B cell (primary cell): ENCODE measurements at regions not wholly inside any gene's neighbourhood (a gene's known extent, or its start where the extent isn't known, plus 50 kb on each side); places are given as distances from the start of the nearest gene placed in this dataset.

Source experiments
- ATAC-seq: fragments of 200-7000 bp; cut with Tn5 transposase; one replicate; pipeline ENCODE4 v1.10.0; 2021; ENCODE audit warnings: low read depth, mild to moderate bottlenecking, moderate number of reproducible peaks, moderate library complexity
- CTCF ChIA-PET: fragments of 350-600 bp; sonication (Branson Sonifier 250); formaldehyde crosslinking; loops from one replicate; lab custom pipeline; 2021; ENCODE audit warnings: antibody characterized with exemption, inconsistent platforms; lab: Charles Lee
- POLR2A ChIA-PET: fragments of 350-600 bp; sonication (Branson Sonifier 250); formaldehyde crosslinking; loops from one replicate; lab custom pipeline; 2021; ENCODE audit warnings: antibody characterized with exemption; lab: Charles Lee
- DNase-seq: peaks from one replicate; pipeline ENCODE4 v3.0.0; 2013
- H2AFZ ChIP-seq: 2 replicates; pipeline ENCODE4 v1.6.1; 2012; ENCODE audit warnings: mild to moderate bottlenecking, low read depth, low read length; ENCODE audit not compliant: insufficient read depth, poor library complexity, severe bottlenecking
- H3K27ac ChIP-seq, 2 donors: 1 replicate in 1 of 2; 2 replicates in 1 of 2; pipeline ENCODE4 v1.5.1; 2012 to 2013; ENCODE audit warnings: low read length in 2 of 2, mild to moderate bottlenecking in 2 of 2, moderate library complexity in 1 of 2
- H3K27me3 ChIP-seq, 4 experiments: fragments of 200-600 bp in 1 of 4; sonication (generic) in 1 of 4; replicated peaks in 1 of 4; 1 replicate in 2 of 4; 2 replicates in 2 of 4; pipeline versions ENCODE4 v1.6.1 to v1.7.0; 2013 to 2016; ENCODE audit warnings: low read length in 3 of 4, mild to moderate bottlenecking in 2 of 4, mixed read lengths in 1 of 4, moderate library complexity in 1 of 4; ENCODE audit not compliant: insufficient read depth in 4 of 4, control insufficient read depth in 3 of 4; ENCODE audit errors: control extremely low read depth in 1 of 4
- H3K36me3 ChIP-seq, 2 experiments: replicated peaks in 1 of 2; 1 replicate in 1 of 2; 2 replicates in 1 of 2; pipeline versions ENCODE4 v1.6.1 to v1.7.1; 2013; ENCODE audit warnings: low read length in 1 of 2; ENCODE audit not compliant: insufficient read depth in 2 of 2, control insufficient read depth in 1 of 2; ENCODE audit errors: control extremely low read depth in 1 of 2, extremely low read depth in 1 of 2
- H3K4me1 ChIP-seq, 2 donors: fragments of 200-600 bp in 1 of 2; sonication (generic) in 1 of 2; 1 replicate in 1 of 2; 2 replicates in 1 of 2; pipeline versions ENCODE4 v1.5.1 to v1.6.1; 2013 to 2017; ENCODE audit warnings: low read length in 2 of 2; ENCODE audit not compliant: control insufficient read depth in 2 of 2, insufficient read depth in 2 of 2
- H3K4me2 ChIP-seq: replicated peaks from 2 replicates; pipeline ENCODE3; 2012; ENCODE audit warnings: mild to moderate bottlenecking, low read depth, low read length; ENCODE audit not compliant: poor library complexity, severe bottlenecking
- H3K4me3 ChIP-seq, 5 experiments: fragments of 200-600 bp in 1 of 5; sonication (generic) in 1 of 5; 1 replicate in 3 of 5; 2 replicates in 2 of 5; pipeline versions ENCODE4 v1.5.1 to v1.7.0; 2011 to 2016; ENCODE audit warnings: low read length in 4 of 5, mild to moderate bottlenecking in 4 of 5, low read depth in 2 of 5, control low read depth in 1 of 5, moderate library complexity in 1 of 5; ENCODE audit not compliant: insufficient read depth in 1 of 5; ENCODE audit errors: control extremely low read depth in 1 of 5, extremely low read depth in 1 of 5
- H3K79me2 ChIP-seq: fragments of 200-600 bp; sonication (generic); one replicate; pipeline ENCODE4 v1.6.0; 2016; ENCODE audit warnings: low read length; ENCODE audit not compliant: control insufficient read depth, insufficient read depth
- H3K9ac ChIP-seq: fragments of 200-600 bp; sonication (generic); 2 replicates; pipeline ENCODE4 v1.6.1; 2017; ENCODE audit warnings: mild to moderate bottlenecking, low read length, moderate library complexity
- H3K9me3 ChIP-seq, 3 donors: one replicate each; pipeline versions ENCODE4 v1.6.1 to v1.7.1; 2013; ENCODE audit warnings: low read length in 2 of 3; ENCODE audit not compliant: control insufficient read depth in 2 of 3, insufficient read depth in 1 of 3; ENCODE audit errors: control extremely low read depth in 1 of 3
- H4K20me1 ChIP-seq: 2 replicates; pipeline ENCODE4 v1.6.0; 2012; ENCODE audit warnings: mild to moderate bottlenecking, low read length; ENCODE audit not compliant: insufficient read depth, control insufficient read depth, poor library complexity, severe bottlenecking
- H3K27ac Mint-ChIP-seq: one replicate; pipeline ENCODE4 v1.8.0; 2021; ENCODE audit warnings: mixed read lengths
- H3K27me3 Mint-ChIP-seq: one replicate; pipeline ENCODE4 v1.8.0; 2021; ENCODE audit warnings: mixed read lengths
- H3K4me1 Mint-ChIP-seq: one replicate; pipeline ENCODE4 v1.8.0; 2021; ENCODE audit warnings: mixed read lengths
- H3K4me3 Mint-ChIP-seq: one replicate; pipeline ENCODE4 v1.8.0; 2021; ENCODE audit warnings: mixed read lengths
- H3K9me3 Mint-ChIP-seq: one replicate; pipeline ENCODE4 v1.8.0; 2022; ENCODE audit warnings: mixed read lengths; ENCODE audit not compliant: insufficient read depth
- EZH2 ChIP-seq: IDR thresholded peaks from 2 replicates; pipeline ENCODE4 v1.6.1; 2012; ENCODE audit warnings: borderline replicate concordance, low read depth, mild to moderate bottlenecking, moderate library complexity, low read length; ENCODE audit not compliant: insufficient read depth, poor library complexity, severe bottlenecking
- WGBS: methylation state at CpG from one replicate; pipeline ENCODE4 v1.1.5; 2013; ENCODE audit warnings: missing lambda C conversion rate; ENCODE audit not compliant: insufficient coverage; 5-methylcytosine and 5-hydroxymethylcytosine counted together
- intact Hi-C: fragments of 100-400 bp; cut with micrococcal nuclease; formaldehyde crosslinking; loops from one replicate; pipeline ENCODE4 v1.10.0; 2022
- TF ChIP-seq, protein P1 (sequence below): fragments of 200-600 bp; IDR thresholded peaks from one replicate; pipeline ENCODE4 v1.8.0; 2022; ENCODE audit warnings: antibody characterized with exemption, mild to moderate bottlenecking

DNA sequence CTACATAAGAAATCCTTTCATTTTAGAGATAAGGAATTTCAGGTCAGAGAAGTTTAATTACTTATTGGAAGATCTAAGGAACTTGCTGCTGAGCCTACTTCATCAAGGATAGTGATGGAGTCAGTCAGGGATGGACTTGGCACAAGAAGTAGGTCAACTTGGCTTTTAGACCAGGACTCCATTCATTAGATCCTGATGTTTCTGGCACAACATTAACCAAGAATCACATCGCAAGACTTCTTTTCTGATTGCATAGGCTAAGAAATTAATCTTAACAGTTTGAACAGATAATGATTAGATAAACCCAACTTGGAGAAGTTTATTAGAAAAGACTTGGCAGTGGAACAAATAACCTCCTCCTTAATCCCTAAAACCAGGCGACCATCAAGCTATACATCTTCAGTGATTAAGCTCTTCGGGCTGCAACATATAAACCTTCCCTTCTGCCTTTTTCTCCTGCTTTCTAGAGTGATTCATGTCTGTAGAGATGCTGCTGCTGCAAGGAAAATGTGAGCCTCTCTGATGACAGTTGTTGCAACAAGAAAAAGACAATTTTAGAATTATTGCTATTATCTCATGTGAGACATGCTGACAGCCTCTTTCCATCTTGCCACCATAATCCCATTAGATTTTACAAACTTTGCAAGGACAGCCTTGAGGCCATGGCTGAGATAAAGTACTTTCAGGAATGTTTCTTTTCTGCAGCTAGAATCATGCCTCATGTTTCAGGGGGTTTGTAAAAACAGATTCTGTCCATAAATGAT is 207.9 kb upstream of the SLC27A6 start:
- no CpG with 5 or more reads among the region's 3 CpGs for WGBS
- intact Hi-C loops: no loop called here

DNA sequence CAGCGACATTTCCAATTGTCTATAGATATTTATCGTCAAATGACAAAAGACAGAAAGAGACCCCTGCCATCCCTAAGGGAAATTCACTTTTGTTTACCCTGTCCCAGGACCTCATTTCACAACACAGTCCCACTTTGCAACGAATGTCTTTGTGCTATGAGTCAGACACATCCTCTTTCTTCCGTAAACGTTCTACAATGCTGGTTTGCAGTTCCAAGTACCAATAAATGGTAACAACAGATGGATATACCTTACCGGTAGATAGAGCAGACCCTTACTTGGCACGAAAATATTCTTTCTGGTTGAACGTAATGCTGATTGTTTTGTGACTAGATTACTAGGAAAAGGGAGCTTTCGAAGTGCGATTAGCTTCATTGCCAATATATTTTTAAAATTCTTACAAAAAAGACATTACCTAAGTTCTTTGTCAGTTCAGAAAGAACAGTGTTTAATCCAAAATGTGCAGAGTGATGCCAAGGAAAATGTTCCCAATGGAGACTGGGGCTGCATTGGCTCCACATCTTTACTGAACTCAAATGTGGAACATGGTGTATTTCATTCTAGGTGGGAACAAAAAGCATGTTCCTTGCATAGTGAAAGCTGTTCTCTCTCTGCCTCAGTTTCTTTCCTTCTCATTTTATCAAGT is 202.5 kb upstream of the SLC27A6 start:
- Histone ChIP-seq H3K27me3 (no peaks in the 10 kb centered on the region), H3K27ac (no peak overlapping the region), H3K9me3 (peaks cover 0 to 3% (median 0%) of the 10 kb centered on the region in 3 donors), H2AFZ (no peak overlapping the region), H4K20me1 (no peaks in the 10 kb centered on the region), H3K4me1 (no peaks in the 10 kb centered on the region), H3K4me2 (no peak overlapping the region), H3K79me2 (no peaks in the 10 kb centered on the region), H3K4me3 (no peak overlapping the region), H3K9ac (no peak overlapping the region), H3K36me3 (no peaks in the 10 kb centered on the region)
- Mint-ChIP-seq H3K27ac (no peak overlapping the region), H3K4me1 (no peaks in the 10 kb centered on the region), H3K9me3 (no peaks in the 10 kb centered on the region), H3K4me3 (no peak overlapping the region), H3K27me3 (no peaks in the 10 kb centered on the region)
- ChIA-PET POLR2A (no interaction called here), CTCF (no interaction called here)
- ATAC-seq (no peak), DNase-seq (no peak)
- TF ChIP-seq EZH2: no peak
- intact Hi-C loops: no loop called here
- WGBS: 40% methylated on average over 1 of the region's 10 CpGs

More for the DNA sequence above, 207.9 kb upstream of the SLC27A6 start:
- no peaks in the 10 kb centered on the region for H3K27me3 ChIP-seq
- H3K27me3 Mint-ChIP-seq: no peaks in the 10 kb centered on the region
- ChIA-PET CTCF (no interaction called here), POLR2A (no interaction called here)
- H3K9ac ChIP-seq: no peak overlapping the region
- ATAC-seq (no peak), DNase-seq (no peak)
- no peak overlapping the region for H3K4me2 ChIP-seq
- no peaks in the 10 kb centered on the region for H3K79me2 ChIP-seq
- H3K9me3 ChIP-seq: no peaks in the 10 kb centered on the region
- no peak overlapping the region for H2AFZ ChIP-seq
- H3K27ac Mint-ChIP-seq: no peak overlapping the region
- no peaks in the 10 kb centered on the region for H3K36me3 ChIP-seq
- no peak overlapping the region for H3K27ac ChIP-seq
- no peak overlapping the region for H3K4me3 ChIP-seq
- H3K4me1 Mint-ChIP-seq: no peaks in the 10 kb centered on the region
- no peaks in the 10 kb centered on the region for H4K20me1 ChIP-seq
- H3K4me1 ChIP-seq: no peaks in the 10 kb centered on the region
- H3K9me3 Mint-ChIP-seq: no peaks in the 10 kb centered on the region
- no peak overlapping the region for H3K4me3 Mint-ChIP-seq
- TF ChIP-seq EZH2: no peak
- TF ChIP-seq, protein P1, sequence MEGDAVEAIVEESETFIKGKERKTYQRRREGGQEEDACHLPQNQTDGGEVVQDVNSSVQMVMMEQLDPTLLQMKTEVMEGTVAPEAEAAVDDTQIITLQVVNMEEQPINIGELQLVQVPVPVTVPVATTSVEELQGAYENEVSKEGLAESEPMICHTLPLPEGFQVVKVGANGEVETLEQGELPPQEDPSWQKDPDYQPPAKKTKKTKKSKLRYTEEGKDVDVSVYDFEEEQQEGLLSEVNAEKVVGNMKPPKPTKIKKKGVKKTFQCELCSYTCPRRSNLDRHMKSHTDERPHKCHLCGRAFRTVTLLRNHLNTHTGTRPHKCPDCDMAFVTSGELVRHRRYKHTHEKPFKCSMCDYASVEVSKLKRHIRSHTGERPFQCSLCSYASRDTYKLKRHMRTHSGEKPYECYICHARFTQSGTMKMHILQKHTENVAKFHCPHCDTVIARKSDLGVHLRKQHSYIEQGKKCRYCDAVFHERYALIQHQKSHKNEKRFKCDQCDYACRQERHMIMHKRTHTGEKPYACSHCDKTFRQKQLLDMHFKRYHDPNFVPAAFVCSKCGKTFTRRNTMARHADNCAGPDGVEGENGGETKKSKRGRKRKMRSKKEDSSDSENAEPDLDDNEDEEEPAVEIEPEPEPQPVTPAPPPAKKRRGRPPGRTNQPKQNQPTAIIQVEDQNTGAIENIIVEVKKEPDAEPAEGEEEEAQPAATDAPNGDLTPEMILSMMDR: no peak
